HepG2 (cell line): ENCODE measurements at regions not wholly inside any gene's neighbourhood (a gene's known extent, or its start where the extent isn't known, plus 50 kb on each side); places are given as distances from the start of the nearest gene placed in this dataset.

Source experiments
- ATAC-seq: fragments of 200-7000 bp; cut with Tn5 transposase; 3 replicates; pipeline ENCODE4 v1.9.1; 2020; ENCODE audit warnings: mild to moderate bottlenecking, moderate library complexity
- BruUV-seq: library from RNA; stranded (reverse); fragments of 400-500 nt; replicated peaks from 2 replicates; lab custom pipeline; 2021; lab: Mats Ljungman, UMichigan
- CTCF ChIA-PET: fragments of 300-600 bp; formaldehyde crosslinking; extraction: SDS; loops from one replicate; lab custom pipeline; 2021; ENCODE audit warnings: low total read pairs, inconsistent platforms, low intra/inter-chr PET ratio; lab: Yijun Ruan, JAX
- POLR2A ChIA-PET: fragments of 350-600 bp; sonication (Branson Sonifier 250); formaldehyde crosslinking; loops from one replicate; lab custom pipeline; 2020; ENCODE audit warnings: antibody characterized with exemption, inconsistent platforms; lab: Yijun Ruan, JAX
- DNase-seq: peaks from one replicate; pipeline ENCODE4 v3.0.0-alpha.2; 2015; ENCODE audit warnings: low spot score
- FAIRE-seq: peaks from 3 replicates; lab custom pipeline; 2011; peaks lifted over from hg19 to GRCh38; lab: Jason Lieb, UNC
- H2AFZ ChIP-seq: one replicate; pipeline ENCODE4 v1.6.1; 2011; ENCODE audit warnings: low read length, inconsistent platforms
- H3K27ac ChIP-seq: fragments of 300-600 bp; 3 replicates; pipeline ENCODE4 v1.8.0; 2011; ENCODE audit warnings: mixed run types, mild to moderate bottlenecking, mixed read lengths, low read length, inconsistent platforms; ENCODE audit not compliant: insufficient read depth; ENCODE audit errors: extremely low read length
- H3K27me3 ChIP-seq, 2 experiments: fragments of 200-600 bp in 1 of 2; 2 replicates in 1 of 2; 3 replicates in 1 of 2; pipeline versions ENCODE4 v1.6.0 to v1.8.0; 2011; ENCODE audit warnings: low read length in 2 of 2, mild to moderate bottlenecking in 2 of 2, moderate library complexity in 2 of 2, inconsistent platforms in 1 of 2; ENCODE audit not compliant: insufficient read depth in 2 of 2, control insufficient read depth in 1 of 2
- H3K36me3 ChIP-seq, 2 experiments: fragments of 200-600 bp in 1 of 2; replicated peaks in 1 of 2; 2 replicates in 1 of 2; 3 replicates in 1 of 2; pipeline versions ENCODE4 v1.5.1 to v1.8.0; 2011; ENCODE audit warnings: low read length in 2 of 2, inconsistent platforms in 1 of 2; ENCODE audit not compliant: insufficient read depth in 2 of 2, control insufficient read depth in 1 of 2
- H3K4me1 ChIP-seq: 2 replicates; pipeline ENCODE4 v1.5.1; 2012; ENCODE audit warnings: low read length, inconsistent platforms; ENCODE audit not compliant: insufficient read depth
- H3K4me2 ChIP-seq: 2 replicates; pipeline ENCODE4 v1.6.0; 2011; ENCODE audit warnings: low read depth, low read length, inconsistent platforms
- H3K4me3 ChIP-seq, 3 experiments: fragments of 200-600 bp in 1 of 3; sonication (generic), shearing (Covaris generic) in 1 of 3; replicated peaks in 1 of 3; 2 replicates each; pipeline ENCODE4 v1.5.1; 2011 to 2016; ENCODE audit warnings: low read length in 3 of 3, inconsistent platforms in 2 of 3, low read depth in 2 of 3, mild to moderate bottlenecking in 2 of 3, control low read depth in 1 of 3, mixed read lengths in 1 of 3; ENCODE audit not compliant: insufficient read depth in 1 of 3
- H3K79me2 ChIP-seq: one replicate; pipeline ENCODE4 v1.6.1; 2011; ENCODE audit warnings: low read length, inconsistent platforms; ENCODE audit not compliant: insufficient read depth
- H3K9ac ChIP-seq: 2 replicates; pipeline ENCODE4 v1.6.0; 2011; ENCODE audit warnings: mild to moderate bottlenecking, low read depth, low read length, inconsistent platforms; ENCODE audit not compliant: insufficient read depth
- H3K9me3 ChIP-seq: 2 replicates; pipeline ENCODE4 v1.5.1; 2012; ENCODE audit warnings: mild to moderate bottlenecking, low read length
- H4K20me1 ChIP-seq: 2 replicates; pipeline ENCODE4 v1.6.0; 2011; ENCODE audit warnings: inconsistent platforms, mild to moderate bottlenecking, low read length, moderate library complexity; ENCODE audit not compliant: insufficient read depth
- BCLAF1 ChIP-seq: fragments of 450-650 bp; IDR thresholded peaks from 2 replicates; pipeline ENCODE4 v1.6.1; 2017; ENCODE audit warnings: mild to moderate bottlenecking
- GMEB2 ChIP-seq: IDR thresholded peaks from 2 replicates; pipeline ENCODE4 v1.6.1; 2016; ENCODE audit warnings: missing biosample characterization, missing genetic modification reagents, low read depth
- HNRNPLL ChIP-seq: fragments of 200-400 bp; formaldehyde crosslinking; IDR thresholded peaks from 2 replicates; pipeline ENCODE4 v1.6.1; 2017; ENCODE audit warnings: mild to moderate bottlenecking, low read depth, low read length; ENCODE audit not compliant: poor library complexity, severe bottlenecking
- MAFK ChIP-seq, 2 experiments: IDR thresholded peaks in 1 of 2; conservative IDR thresholded peaks in 1 of 2; 2 replicates each; pipeline ENCODE4 v1.6.1; 2011; ENCODE audit warnings: improper control_type of control experiment in 2 of 2, low read length in 2 of 2
- PLSCR1 ChIP-seq: sonication (generic); formaldehyde crosslinking; IDR thresholded peaks from 2 replicates; pipeline ENCODE4 v1.5.0; 2020; ENCODE audit warnings: missing genetic modification reagents, mild to moderate bottlenecking, borderline replicate concordance
- PTBP1 ChIP-seq: fragments of 200-400 bp; formaldehyde crosslinking; IDR thresholded peaks from 2 replicates; pipeline ENCODE4 v1.6.1; 2018; ENCODE audit warnings: low read length, low read depth; ENCODE audit not compliant: poor library complexity, severe bottlenecking
- RBAK ChIP-seq: sonication (generic); formaldehyde crosslinking; IDR thresholded peaks from 2 replicates; pipeline ENCODE4 v1.5.1; 2020; ENCODE audit warnings: mild to moderate bottlenecking, missing genetic modification reagents
- TOE1 ChIP-seq: sonication (generic); formaldehyde crosslinking; IDR thresholded peaks from 2 replicates; pipeline ENCODE4 v1.4.0; 2020; ENCODE audit warnings: mild to moderate bottlenecking, missing genetic modification reagents
- ZKSCAN8 ChIP-seq: IDR thresholded peaks from 2 replicates; pipeline ENCODE4 v1.6.1; 2016; ENCODE audit warnings: borderline replicate concordance, missing genetic modification reagents, missing compliant biosample characterization
- ZNF747 ChIP-seq: sonication (generic); formaldehyde crosslinking; IDR thresholded peaks from 2 replicates; pipeline ENCODE4 v1.8.1; 2023; ENCODE audit warnings: missing genetic modification reagents, mild to moderate bottlenecking, borderline replicate concordance
- ZNF749 ChIP-seq: sonication (generic); formaldehyde crosslinking; IDR thresholded peaks from 2 replicates; pipeline ENCODE4 v1.8.0; 2022; ENCODE audit warnings: mild to moderate bottlenecking, missing genetic modification reagents, moderate library complexity, borderline replicate concordance
- ZNF75D ChIP-seq: sonication (generic); formaldehyde crosslinking; IDR thresholded peaks from 2 replicates; pipeline ENCODE4 v1.8.1; 2023; ENCODE audit warnings: missing genetic modification reagents, mild to moderate bottlenecking, borderline replicate concordance
- WGBS: methylation state at CpG from one replicate; pipeline ENCODE4 v1.1.6; 2017; ENCODE audit warnings: low lambda C conversion rate; 5-methylcytosine and 5-hydroxymethylcytosine counted together
- in situ Hi-C: cut with HindIII; loops from 2 replicates; pipeline ENCODE4 v1.10.0; 2017; ENCODE audit warnings: low pct_unique_long_range_greater_than_20kb; ENCODE audit not compliant: extremely low pct_ligation_motif_present
- intact Hi-C: fragments of 100-400 bp; cut with micrococcal nuclease; formaldehyde crosslinking; loops from one replicate; pipeline ENCODE4 v1.10.0; 2022; ENCODE audit not compliant: unreplicated experiment

DNA sequence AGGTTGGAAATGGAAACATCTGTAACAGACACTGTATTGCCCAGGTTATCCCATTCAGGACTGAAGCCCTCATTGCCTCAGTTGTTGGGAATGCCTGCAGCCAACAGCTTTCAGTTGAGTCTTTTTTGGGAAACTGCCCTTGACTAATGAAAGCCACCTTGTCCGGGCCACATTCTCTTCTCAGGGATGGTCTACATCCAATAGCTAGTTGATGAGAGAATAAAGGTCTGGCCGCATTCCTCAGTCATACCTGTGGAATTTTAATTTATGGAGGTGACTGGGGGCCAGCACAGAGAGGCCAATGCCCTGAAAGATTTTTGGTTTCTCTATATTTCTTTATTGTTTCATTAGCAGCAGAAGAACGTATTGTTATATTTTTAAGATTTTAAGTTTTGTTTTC is 147.6 kb upstream of the MSX1 start:
- H3K36me3 ChIP-seq = 0 out of 5 replicates have a peak, but pooled peaks cover 0 to 1% of the 10 kb centered on the region in 2 experiments
- intact Hi-C loops (no loop called here), in situ Hi-C loops (no loop called here)
- 95% methylated on average over 3 of the region's 3 CpGs for WGBS
- no peak overlapping the region for H3K9ac ChIP-seq
- ChIA-PET POLR2A (interaction anchor here (1.5 to 2.0 kb wide), 2 partner anchors 17 to 71 kb away, joined by 8 to 10 read pairs; no protein-coding TSS in a partner anchor), CTCF (no interaction called here)
- no peak overlapping the region for H3K27ac ChIP-seq
- no peak for DNase-seq
- H3K27me3 ChIP-seq = no peaks in the 10 kb centered on the region
- H3K4me2 ChIP-seq = no peak overlapping the region
- no peak for FAIRE-seq
- H3K9me3 ChIP-seq = no peaks in the 10 kb centered on the region
- H2AFZ ChIP-seq = no peak overlapping the region
- ATAC-seq = no peak
- no peaks in the 10 kb centered on the region for H3K79me2 ChIP-seq
- no TSS peak for BruUV-seq
- no peak overlapping the region for H3K4me3 ChIP-seq
- no peaks in the 10 kb centered on the region for H4K20me1 ChIP-seq
- TF ChIP-seq ZKSCAN8 (CRISPR knock-in tag) = no peak
- no peak for TF ChIP-seq RBAK (CRISPR knock-in tag)
- no peak for TF ChIP-seq ZNF75D (CRISPR knock-in tag)
- TF ChIP-seq TOE1 = no peak
- no peak for TF ChIP-seq PTBP1
- no peak for TF ChIP-seq HNRNPLL
- no peak for TF ChIP-seq ZNF749 (CRISPR knock-in tag)
- TF ChIP-seq PLSCR1 (CRISPR knock-in tag) = no peak
- TF ChIP-seq ZNF747 (CRISPR knock-in tag) = no peak
- no peak for TF ChIP-seq BCLAF1
- no peak for TF ChIP-seq MAFK (conservative IDR thresholded peaks at IDR 0.05 in 1 of 2, IDR thresholded peaks at IDR 0.05 in 1 of 2; ENCODE audit: low read length in 2 of 2)
- no peak for TF ChIP-seq GMEB2 (CRISPR knock-in tag)
- peaks cover 38% of the 10 kb centered on the region for H3K4me1 ChIP-seq
